Embryonic facial prominence (tissue), 1 donor: ENCODE measurements at regions not wholly inside any gene's neighbourhood (a gene's known extent, or its start where the extent isn't known, plus 50 kb on each side); places are given as distances from the start of the nearest gene placed in this dataset.

Experiments used
- DNase-seq: peaks from one replicate; pipeline ENCODE4 v3.0.0-alpha.2; 2016; ENCODE audit errors: extremely low spot score

DNA sequence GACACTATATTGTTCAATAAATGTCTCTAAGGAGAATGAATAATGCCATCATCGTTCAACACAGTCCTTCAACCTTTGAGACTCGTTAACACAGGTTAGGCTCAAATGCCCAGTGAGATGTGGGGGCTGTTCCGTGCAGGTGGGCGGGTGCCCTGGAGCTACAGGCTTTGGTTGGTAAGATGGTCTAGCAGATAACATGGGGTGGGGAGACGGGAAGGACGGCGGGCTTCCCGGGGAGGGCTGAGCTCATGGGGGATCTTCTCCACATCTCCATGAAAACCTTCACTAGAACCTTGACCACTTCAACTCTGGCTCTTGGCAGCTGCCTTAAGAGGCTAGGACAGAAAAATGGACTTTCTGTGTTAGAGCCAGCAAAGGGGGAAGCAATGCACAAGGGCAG is 134.1 kb upstream of the TCERG1L start:
- no peak for DNase-seq

DNA sequence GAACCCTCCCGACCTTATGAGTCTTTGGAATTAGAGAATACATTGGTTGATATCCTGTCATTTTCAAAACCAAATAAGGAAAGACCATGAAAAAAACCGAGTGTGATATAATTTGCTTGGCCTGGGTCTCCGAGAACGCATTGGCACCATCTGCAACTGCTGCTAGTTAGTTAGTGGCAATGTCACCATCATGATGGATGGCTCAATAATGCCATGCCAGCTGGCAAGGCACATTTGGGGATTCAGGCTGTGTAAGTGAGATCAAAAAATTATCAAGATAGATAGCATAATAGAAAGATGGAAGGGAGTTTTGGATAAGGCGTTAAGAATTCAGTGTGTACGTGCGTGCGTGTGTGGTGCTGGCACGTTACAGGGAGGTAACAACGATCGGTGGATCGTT is 134.7 kb upstream of the TCERG1L start:
- DNase-seq: no peak

DNA sequence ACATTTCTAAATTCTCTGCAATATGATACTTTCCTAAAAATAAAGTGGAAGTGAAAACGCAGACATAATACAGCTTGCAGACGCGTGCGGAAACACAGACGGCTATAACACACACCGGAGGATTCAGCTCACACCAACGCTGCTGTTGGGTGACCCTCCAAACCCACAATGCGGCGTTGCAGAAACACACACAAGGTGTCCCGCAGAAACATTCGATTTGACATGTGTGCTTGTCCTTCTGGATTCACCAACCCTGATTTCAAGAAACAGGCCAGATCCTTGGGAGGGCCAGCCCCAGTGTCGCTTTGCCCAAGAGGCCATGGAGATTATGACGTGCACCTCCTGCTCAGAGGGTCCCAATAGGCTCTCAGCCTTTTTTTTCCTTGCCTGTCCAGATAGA is 136.7 kb upstream of the TCERG1L start:
- no peak for DNase-seq

DNA sequence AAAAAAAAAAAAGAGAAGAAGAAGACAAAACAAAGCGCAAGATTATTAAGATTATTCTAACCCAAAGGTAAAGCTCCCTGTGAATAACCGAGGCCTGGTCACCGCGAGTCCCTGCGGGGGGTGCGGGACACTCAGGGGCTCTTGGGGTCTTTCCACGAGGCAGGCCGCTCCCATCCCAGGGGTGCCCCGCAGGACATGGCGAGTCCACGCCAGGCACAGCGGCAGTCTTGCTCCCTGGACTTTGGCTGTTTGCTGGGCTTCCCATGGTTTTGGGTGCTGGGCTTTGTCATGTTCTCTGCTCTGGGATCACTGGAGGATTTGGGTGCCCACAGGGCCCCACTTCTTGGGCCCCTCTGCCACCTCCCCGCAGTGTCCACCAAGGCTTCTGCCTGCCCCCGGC is 137.4 kb upstream of the TCERG1L start:
- DNase-seq: no peak

DNA sequence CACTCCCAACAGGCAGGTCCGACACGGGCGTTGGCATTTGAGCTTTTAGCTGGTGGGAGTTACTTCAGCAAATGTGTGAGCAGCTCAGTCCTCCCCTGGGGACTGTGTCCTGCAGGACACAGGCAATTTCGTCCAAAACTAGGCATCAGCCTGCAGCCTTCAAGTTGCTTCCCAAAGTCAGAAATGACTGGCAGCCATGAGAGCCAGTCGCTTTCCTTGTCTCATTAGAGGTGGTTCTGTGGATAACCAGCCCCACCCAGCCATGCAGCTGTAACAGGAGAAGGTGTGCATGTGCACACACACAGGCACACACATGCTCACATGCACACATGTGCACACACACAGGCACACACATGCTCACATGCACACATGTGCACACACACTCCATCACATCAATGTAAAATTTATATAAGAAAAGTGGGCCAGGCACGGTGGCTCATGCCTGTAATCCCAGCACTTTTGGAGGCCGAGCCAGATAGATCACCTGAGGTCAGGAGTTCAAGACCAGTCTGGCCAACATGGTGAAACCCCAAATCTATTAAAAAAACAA is 138.8 kb upstream of the TCERG1L start:
- no peak for DNase-seq

DNA sequence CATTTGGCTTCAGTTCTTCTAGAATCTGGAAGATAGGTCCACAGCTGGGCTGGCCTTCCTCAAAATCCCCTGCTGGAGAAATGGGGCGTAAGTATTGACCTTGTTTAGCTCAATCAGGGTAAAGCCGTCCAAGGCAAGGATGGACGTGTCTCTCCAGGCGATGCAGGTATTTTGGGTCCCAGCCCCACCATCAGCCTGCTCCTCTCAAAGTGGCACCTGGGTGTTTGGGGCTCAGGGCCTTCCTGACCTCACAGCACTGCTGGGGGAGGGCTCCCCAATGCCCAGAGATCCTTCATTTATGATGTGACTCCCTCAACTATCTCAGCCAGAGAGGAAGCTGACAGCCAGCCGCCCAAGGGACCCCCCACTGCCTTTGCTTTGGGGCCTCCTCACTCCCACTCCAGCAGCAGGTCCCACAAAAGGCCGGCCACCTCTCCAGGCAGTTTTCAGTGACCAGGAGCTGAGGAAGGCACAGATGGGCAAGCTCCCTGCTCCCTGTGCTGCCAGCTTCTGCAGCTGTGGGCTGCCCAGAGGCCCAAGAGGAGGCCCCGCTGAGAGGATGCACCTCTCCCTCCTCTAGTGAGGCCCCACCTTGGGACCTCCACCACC is 140.0 kb upstream of the TCERG1L start:
- DNase-seq: no peak

DNA sequence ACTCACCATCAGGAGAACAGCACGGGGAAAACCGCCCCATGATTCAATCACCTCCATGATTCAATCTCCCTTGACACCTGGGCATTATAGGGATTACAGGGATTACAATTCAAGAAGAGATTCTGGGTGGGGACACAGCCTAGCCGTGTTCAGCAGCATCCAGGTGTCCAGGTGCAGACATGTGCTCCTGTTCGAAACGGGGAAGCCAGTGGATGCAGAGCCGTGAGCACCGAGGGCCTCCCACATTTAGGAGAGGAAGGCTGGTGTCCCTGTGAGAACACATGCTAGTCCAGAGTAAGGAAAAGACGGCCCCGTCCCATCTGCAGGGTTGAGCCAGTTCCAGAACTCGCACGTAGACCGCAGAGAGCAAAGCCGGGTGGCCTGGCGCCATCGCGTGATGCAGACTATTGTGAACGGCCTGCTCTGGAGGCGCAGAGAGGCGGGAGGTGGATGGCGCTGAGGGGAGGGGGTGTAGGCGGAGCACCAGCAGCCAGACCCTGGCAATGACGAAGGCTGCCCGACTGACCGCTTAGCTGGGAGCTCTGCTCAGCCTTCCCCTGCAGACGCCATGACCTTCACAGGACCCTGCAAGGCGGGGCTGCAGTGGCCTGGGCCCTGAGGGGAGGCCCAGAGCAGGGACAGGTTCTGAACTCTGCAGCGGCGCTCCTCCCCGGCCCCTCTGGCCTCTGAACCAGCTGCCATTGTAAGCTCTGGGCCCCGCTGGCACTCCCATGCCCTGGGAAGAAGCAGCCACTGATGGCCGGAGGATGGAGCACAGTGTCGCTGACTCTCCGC is 141.6 kb upstream of the TCERG1L start:
- DNase-seq: no peak

DNA sequence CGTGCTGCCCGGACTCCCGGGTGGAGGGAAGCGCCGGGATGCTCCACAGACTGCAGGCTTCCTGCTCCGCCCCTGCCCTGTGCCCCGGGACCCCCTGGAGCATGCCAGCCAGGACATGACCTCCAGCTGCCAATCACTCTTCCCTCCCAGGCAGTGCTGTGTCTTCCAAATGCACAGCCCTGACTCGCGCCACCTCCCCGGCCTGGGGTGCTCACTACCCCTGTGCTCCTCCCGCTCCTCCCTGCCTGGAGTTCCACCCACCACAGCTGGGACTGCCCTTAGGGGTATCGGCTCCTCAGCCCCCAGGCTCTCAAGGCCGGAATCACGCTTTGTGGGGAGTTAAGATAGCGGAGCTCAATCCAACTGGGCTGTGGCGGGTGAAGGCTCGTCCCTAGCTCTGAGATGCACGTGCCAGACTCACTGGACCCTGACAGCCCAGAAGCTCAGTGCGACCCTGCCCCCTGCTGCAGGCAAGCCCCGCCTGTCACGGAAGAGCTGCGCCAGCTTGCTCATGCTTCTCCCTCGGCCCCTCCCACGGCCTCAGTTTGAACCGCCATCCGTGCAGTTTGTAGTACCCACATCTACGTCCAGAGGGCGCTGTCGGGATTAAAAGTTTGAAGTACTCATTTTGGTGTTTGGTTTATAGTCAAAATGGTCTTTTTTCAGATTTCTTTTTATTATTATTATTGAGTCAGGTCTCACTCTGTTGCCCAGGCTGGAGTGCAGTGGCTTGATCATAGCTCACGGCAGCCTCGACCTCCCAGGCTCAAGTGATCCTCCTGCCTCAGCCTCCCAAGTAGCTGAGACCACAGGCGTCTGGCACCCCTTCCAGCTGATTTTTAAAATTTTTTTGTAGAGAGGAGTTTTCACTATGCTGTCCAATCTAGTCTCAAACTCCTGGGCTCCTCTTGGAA is 142.5 kb upstream of the TCERG1L start:
- DNase-seq: peak; percentile 56

DNA sequence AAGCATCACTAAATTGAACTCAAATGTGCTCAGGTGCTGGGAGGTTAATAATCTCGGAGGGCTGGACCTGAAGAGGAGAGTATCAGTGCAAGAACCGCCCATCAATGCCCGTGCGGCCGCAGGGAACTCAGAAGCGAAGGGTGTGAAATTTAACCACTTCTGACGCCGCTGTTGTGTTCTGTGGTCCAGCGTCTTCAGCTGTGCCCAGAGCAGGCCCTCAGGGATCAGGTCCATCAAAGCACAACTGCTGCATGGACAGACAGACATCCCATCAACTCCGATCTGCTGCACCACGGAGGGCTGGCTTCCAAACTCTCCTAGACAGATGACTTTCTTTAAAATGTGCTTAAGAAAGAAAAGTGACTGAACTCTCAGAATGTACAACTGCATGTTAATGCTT is 144.9 kb upstream of the TCERG1L start:
- no peak for DNase-seq

DNA sequence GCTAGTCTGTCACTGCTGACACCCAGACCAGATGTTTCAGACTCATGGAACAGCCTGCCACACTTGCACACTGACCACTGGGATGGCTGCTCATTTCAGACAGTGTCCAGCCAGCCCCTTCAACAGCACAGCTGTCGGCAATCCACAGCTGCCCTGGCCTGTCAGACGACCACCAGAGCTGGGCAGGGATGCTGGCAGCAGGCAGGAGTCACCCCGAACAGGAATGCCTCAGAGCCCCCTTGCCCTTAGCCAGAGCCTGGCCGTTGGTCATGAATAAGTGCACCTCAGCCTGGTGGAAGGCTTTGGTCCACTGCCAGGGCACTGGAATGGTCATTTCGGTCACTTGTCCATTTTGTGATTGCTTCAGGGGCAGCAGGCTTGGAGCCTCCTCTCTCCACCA is 149.6 kb upstream of the TCERG1L start:
- no peak for DNase-seq

DNA sequence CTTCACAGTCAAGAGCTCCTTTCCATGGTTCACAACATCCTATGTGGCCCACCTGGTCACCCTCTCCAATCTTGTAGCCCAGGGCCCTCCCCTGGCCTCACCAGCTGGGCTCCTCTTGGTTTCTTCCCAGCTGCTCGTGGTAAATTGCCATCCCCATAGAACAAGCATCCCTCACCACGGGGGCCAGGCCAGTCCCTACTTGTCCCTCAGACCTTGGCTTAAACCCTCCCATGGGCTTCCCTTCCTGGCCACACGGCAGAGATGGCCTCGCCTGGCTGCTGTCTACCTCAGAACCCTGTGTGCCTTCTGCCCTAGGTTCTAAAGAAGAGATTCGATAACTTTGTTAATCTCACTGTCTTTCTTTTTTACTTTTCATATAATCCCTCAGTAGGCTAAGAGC is 153.3 kb upstream of the TCERG1L start:
- DNase-seq: no peak

DNA sequence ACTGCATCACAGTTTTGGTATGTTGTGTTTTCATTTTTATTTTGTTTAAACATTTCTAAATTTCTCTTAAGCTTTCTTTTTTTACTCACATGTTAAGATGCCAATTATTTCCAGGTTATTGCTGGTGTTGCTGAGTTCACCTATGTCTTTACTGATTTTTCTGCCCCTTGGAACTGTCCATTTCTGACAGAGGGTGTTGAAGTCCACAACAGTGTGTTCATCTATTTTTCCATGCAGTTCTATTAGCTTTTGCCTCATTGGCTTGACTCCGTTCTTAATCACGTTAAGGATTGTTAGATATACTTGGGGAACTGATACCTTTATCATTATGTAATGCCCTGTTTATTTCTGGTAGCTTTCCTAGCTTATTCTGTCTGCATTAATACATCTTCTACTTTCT is 158.0 kb upstream of the TCERG1L start:
- DNase-seq: no peak

DNA sequence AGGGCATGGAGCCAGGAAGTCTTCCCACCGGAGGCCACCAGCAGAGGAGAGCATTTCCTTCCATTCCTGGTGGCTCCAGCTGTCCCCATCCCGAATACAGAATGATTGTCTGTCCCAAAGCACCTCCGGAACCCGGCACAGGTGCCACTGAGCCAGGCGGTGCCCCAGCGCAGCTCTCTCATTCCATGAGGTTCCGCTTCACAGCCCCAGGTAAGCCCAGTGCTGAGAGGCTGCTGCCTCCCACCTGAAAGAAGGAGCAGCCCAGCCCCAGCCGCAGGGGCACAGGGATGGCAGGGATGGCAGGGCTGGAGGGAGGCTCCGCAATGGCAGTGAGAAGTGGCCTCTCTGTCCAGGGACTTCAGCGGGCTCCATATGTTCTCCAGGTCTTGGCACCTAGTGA is 162.1 kb upstream of the TCERG1L start:
- no peak for DNase-seq

DNA sequence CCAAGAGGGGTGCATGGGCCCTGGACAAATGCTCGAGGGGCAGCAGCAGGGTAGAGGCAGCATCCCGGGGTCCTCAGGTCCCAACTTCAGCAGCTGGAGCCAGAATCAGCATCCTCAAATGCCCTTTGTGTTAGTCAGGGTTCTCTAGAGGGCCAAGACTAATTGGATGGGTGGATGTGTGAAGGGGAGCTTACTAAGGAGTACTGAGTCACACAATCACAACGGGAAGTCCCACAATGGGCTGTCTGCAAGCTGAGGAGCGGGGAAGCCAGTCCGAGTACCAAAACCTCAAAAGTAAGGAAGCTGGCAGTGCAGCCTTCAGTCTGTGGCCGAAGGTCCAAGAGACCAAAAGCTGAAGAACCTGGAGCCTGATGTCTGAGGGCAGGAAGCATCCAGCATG is 162.9 kb upstream of the TCERG1L start:
- no peak for DNase-seq

DNA sequence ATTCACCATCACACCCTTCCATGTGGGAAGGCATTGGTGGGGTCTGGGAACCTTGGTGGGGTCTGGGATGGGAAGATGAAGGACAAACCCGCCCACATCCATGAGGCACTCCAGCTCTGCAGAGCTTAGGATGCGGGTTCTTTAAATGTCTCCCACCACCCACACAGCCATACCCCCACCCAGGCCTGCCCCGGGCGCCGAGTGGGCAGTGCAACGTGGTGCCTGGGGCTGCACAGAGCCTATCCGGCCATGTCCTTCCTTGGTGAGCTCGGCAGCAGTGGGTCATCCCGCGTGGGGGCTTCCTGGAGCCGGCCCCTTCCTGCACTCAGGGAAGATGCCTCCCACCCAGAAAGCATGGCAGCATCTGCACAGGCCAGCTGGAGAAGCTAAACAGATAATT is 163.5 kb upstream of the TCERG1L start:
- DNase-seq: no peak

DNA sequence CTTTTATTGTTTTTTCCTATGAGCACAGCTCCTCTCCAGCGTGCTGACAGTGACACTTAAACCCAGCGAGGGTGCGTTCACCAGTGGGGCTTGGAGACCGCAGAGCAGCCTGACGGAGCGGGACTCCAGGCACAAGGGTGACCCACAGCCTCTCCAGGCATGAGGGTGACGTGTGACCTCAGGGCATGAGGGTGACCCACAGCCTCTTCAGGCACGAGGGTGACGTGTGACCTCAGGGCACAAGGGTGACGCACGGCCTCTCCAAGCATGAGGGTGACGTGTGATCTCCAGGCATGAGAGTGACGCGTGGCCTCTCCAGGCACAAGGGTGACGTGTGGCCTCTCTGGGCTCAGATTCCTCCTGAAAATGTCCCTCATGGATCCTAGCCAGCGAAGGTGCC is 164.3 kb upstream of the TCERG1L start:
- no peak for DNase-seq

DNA sequence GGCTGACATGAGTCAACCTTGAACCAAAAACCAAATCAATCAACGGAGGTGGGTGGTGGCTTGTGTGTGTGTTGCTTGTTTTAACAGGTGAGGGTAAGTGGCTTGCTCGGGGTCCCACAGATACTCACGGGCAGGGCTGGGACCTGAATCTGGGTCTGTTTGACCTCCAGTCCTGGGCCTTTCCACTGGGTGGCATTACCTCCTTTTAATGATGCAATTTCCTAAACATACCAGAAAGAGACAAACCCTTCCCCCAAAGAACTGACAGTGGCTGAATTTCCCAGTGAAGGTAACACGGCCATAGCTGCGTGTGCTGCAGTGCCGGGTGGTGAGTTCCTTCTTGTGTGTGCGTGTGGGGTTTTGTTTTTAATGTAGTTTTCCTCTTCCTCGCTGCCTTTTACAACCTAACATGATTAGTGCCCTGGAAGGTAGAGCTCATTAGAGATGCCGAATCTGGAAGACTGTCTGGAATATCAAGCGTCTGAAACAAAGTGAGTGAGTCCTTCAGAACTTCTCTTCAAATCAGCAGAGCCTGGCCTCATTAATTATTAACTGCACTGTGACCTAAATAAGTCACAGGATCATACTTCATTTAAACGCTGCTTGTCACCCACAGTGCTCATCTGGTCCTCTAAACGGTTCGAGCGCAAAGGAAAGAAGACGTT is 166.1 kb upstream of the TCERG1L start:
- DNase-seq: no peak

DNA sequence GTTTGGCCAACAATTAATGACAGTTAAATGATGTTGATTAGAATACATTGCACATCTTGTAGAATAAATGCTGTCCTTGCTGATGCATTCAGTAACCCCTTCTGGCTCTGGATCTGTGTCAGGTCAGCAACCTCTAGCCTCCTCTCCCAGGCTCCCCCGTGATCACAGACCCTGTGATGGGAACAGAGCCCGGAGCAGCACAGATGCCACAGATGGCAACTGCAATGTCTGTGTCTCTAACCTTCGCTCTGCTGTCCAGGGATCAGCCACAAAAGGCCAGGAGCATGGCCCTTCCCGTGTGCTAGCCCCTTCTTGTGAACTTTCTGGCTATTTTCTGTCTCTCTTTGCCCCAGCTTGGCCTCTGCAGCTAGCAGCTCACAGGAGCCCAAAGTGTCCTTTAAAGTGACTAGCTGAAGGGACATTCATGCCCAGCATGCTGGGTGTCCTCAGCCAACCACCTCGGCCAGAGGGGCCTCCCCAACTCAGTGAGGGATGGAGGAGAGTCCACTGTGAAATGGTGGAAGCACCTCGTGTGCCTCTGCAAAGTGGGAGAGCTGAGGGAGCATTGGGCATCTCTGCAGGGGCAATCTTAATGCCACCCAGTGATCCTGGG is 167.0 kb upstream of the TCERG1L start:
- DNase-seq: no peak

DNA sequence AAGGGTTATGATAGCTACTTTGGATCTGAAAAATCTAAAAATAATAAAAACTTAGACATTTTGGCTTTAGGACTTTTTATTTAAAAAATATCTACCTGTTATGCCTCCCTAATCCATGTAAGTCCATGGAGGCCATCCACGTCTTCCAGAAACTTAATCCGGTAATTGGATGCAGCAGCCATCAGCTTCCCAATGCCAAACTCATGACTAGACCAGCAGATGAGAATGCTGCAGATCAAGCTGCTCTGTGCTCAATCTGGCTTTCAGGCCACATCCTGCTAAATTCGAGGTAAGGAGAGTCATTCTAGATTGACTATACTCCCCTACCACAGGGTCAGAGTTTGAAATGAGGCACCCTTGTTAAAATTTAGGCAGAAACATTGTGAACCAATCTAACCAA is 168.5 kb upstream of the TCERG1L start:
- no peak for DNase-seq

DNA sequence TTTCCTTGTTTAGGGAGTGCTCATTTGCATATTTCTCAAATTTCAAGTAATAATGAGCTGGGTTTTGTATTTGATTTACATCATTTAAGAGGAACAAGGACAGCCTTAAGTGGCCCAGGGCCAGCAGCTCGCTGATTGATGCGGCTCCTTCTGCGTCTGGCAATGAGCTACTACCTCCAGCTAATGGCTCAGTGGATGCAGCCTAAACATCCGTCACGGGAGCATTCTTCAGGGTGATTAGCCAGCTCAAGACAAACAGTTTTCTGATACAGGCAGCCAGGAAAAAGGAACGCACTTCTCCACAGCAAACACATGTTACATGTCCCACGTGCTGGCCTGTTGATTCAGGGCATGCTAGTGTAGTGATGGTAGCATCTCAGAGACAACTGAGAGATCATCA is 169.3 kb upstream of the TCERG1L start:
- DNase-seq: no peak

DNA sequence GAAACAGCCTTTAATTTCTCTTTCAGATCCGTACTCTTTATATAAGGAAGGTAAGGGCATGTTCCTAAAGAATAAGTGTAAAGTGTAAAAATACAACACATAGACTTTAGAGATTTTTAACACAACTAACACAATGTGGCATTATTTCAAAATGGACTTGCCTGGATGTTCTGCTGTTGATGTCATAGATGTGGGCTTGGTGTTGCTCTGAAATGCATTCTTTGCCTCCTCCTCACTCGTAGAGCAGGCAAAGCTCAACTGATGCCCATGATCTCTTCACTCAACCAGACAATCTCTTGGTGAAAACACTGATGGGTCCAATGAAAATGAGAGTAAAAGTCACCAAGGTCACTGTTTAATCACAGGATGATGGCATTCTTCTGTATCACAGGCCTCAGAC is 174.2 kb upstream of the TCERG1L start:
- DNase-seq: no peak
